ENCODE measurements at regions not wholly inside any gene's neighbourhood (a gene's known extent, or its start where the extent isn't known, plus 50 kb on each side); places are given as distances from the start of the nearest gene placed in this dataset.

DNA sequence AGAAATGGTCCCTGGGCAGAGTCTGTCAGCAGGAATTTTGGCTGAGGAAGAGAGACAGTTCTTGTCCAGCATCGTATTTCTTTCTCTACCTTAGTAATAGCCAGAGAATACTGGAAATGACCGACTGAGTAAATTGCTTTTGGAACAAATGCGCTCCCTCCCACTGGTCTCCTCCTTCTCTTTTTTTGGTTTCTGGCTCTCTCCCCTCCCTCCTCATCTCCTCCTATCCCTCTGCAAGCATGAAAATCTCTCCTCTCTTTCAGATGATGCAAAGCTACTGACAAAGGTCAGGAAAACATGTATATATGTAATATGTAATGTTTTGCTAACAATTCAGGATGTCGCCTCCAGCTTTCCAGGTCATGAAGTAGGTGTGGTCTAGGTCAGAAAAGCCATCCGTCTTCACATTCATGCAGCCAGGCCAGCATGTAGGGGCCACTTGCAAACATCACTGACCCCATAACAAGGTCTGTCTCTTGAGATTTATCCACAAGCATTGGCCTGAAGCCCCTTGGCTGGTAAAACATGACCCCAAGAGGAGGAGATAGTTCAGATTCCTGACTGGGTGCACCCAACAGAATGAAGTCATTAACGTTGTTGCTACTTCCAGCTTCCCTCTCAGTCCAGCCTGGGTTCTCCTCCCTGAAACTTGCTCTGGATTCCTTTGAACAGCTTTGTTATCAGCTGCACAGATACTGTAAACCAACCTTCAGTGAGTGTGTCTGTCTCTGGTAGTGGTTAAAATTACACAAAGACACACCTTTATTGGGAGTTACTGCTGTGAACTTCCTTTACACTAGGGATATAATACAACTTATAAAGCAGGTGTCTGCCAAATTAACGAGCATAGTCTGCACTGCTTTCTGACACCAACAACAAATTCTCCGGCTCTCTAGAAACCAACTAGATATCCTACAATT lies 864.4 kb upstream of the KLHL29 start:
- DNase-seq (ENCODE audit: extremely low spot score): no peak
- ChIA-PET CTCF (no interaction called here), POLR2A (no interaction called here)
- TF ChIP-seq ZNF384 (IDR thresholded peaks at IDR 0.05) (no peak), FOXA1 (IDR thresholded peaks at IDR 0.05) (no peak), ARNT (IDR thresholded peaks at IDR 0.05) (no peak), SP1 (IDR thresholded peaks at IDR 0.05) (no peak), TARDBP (IDR thresholded peaks at IDR 0.05) (no peak), FOXK2 (IDR thresholded peaks at IDR 0.05) (no peak), PKNOX1 (IDR thresholded peaks at IDR 0.05) (no peak)

- ChIA-PET CTCF (no interaction called here), POLR2A (no interaction called here)
- DNase-seq (ENCODE audit: extremely low spot score): no peak
- TF ChIP-seq HDGF (IDR thresholded peaks at IDR 0.05; ENCODE audit: borderline replicate concordance): no peak
- TF ChIP-seq FOXK2 (IDR thresholded peaks at IDR 0.05): no peak
- TF ChIP-seq FOXA1 (IDR thresholded peaks at IDR 0.05): no peak
- no peak for TF ChIP-seq TARDBP (IDR thresholded peaks at IDR 0.05)
- TF ChIP-seq BHLHE40 (IDR thresholded peaks at IDR 0.05; ENCODE audit: borderline replicate concordance): no peak
- TF ChIP-seq SUZ12 (IDR thresholded peaks at IDR 0.05): no peak
- no peak for TF ChIP-seq L3MBTL2 (conservative IDR thresholded peaks at IDR 0.05)
- TF ChIP-seq CTBP1 (IDR thresholded peaks at IDR 0.05; ENCODE audit: borderline replicate concordance): no peak
- TF ChIP-seq SP1 (IDR thresholded peaks at IDR 0.05): no peak
- TF ChIP-seq ELF4 (IDR thresholded peaks at IDR 0.05): no peak
- no peak for TF ChIP-seq NFRKB (IDR thresholded peaks at IDR 0.05)
- TF ChIP-seq PKNOX1 (IDR thresholded peaks at IDR 0.05): no peak
- TF ChIP-seq LEF1 (IDR thresholded peaks at IDR 0.05; ENCODE audit: borderline replicate concordance): no peak
- TF ChIP-seq ZNF384 (IDR thresholded peaks at IDR 0.05): no peak
- TF ChIP-seq FOXM1 (IDR thresholded peaks at IDR 0.05; ENCODE audit: borderline replicate concordance): no peak
- TF ChIP-seq ARNT (IDR thresholded peaks at IDR 0.05): no peak
Observed at GRCh38 chr2:22521620-22522019, 863.4 kb upstream of the KLHL29 start.

- TF ChIP-seq SP1 (IDR thresholded peaks at IDR 0.05): no peak
- TF ChIP-seq NFRKB (IDR thresholded peaks at IDR 0.05): no peak
- no peak for TF ChIP-seq ELF4 (IDR thresholded peaks at IDR 0.05)
- no peak for TF ChIP-seq LEF1 (IDR thresholded peaks at IDR 0.05; ENCODE audit: borderline replicate concordance)
- TF ChIP-seq FOXA1 (IDR thresholded peaks at IDR 0.05): no peak
- TF ChIP-seq TARDBP (IDR thresholded peaks at IDR 0.05): no peak
- no peak for TF ChIP-seq PKNOX1 (IDR thresholded peaks at IDR 0.05)
- no peak for TF ChIP-seq CTBP1 (IDR thresholded peaks at IDR 0.05; ENCODE audit: borderline replicate concordance)
- no peak for TF ChIP-seq ARNT (IDR thresholded peaks at IDR 0.05)
- no peak for TF ChIP-seq ZNF384 (IDR thresholded peaks at IDR 0.05)
- TF ChIP-seq L3MBTL2 (conservative IDR thresholded peaks at IDR 0.05): no peak
- no peak for TF ChIP-seq BHLHE40 (IDR thresholded peaks at IDR 0.05; ENCODE audit: borderline replicate concordance)
- TF ChIP-seq HDGF (IDR thresholded peaks at IDR 0.05; ENCODE audit: borderline replicate concordance): no peak
- TF ChIP-seq FOXK2 (IDR thresholded peaks at IDR 0.05): no peak
- no peak for TF ChIP-seq FOXM1 (IDR thresholded peaks at IDR 0.05; ENCODE audit: borderline replicate concordance)
- TF ChIP-seq SUZ12 (IDR thresholded peaks at IDR 0.05): no peak
- ChIA-PET CTCF (no interaction called here), POLR2A (no interaction called here)
- DNase-seq (ENCODE audit: extremely low spot score): no peak
Observed at GRCh38 chr2:22525681-22526080, 859.3 kb upstream of the KLHL29 start.

DNA sequence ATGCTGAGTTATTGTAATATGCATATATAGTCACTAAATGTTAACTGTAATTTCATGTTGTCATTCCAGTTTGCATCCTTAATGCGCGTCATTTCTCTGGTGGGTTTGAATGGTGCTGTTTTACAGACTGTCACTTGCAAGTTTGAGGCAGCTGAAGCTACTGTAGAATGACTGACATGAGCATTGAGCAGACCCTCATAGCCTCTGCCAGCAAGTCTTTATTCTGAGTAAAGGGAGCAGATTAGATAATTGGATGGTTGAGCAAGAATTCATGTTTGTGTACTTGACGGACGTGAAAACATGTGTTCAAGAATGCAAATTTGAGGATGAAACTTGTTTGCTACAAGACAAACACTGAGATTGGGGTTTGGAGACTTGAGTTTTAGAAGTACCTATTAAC lies 854.8 kb upstream of the KLHL29 start:
- CTCF ChIA-PET: no interaction called here

GRCh38 chr2:22536133-22536532 lies 848.8 kb upstream of the KLHL29 start:
- TF ChIP-seq HDGF (IDR thresholded peaks at IDR 0.05; ENCODE audit: borderline replicate concordance) (no peak), FOXM1 (IDR thresholded peaks at IDR 0.05; ENCODE audit: borderline replicate concordance) (no peak), CTBP1 (IDR thresholded peaks at IDR 0.05; ENCODE audit: borderline replicate concordance) (no peak), FOXK2 (IDR thresholded peaks at IDR 0.05) (no peak)
- ChIA-PET CTCF (no interaction called here), POLR2A (no interaction called here)
- no peak for DNase-seq (ENCODE audit: extremely low spot score)

More for the DNA sequence above, 854.8 kb upstream of the KLHL29 start:
- POLR2A ChIA-PET: no interaction called here
- DNase-seq (ENCODE audit: extremely low spot score): no peak
- TF ChIP-seq ELF4 (IDR thresholded peaks at IDR 0.05) (no peak), SUZ12 (IDR thresholded peaks at IDR 0.05) (no peak), ARNT (IDR thresholded peaks at IDR 0.05) (no peak), SP1 (IDR thresholded peaks at IDR 0.05) (no peak), FOXM1 (IDR thresholded peaks at IDR 0.05; ENCODE audit: borderline replicate concordance) (no peak), FOXA1 (IDR thresholded peaks at IDR 0.05) (no peak), LEF1 (IDR thresholded peaks at IDR 0.05; ENCODE audit: borderline replicate concordance) (no peak), NFRKB (IDR thresholded peaks at IDR 0.05) (no peak), L3MBTL2 (conservative IDR thresholded peaks at IDR 0.05) (no peak), HDGF (IDR thresholded peaks at IDR 0.05; ENCODE audit: borderline replicate concordance) (no peak)

DNA sequence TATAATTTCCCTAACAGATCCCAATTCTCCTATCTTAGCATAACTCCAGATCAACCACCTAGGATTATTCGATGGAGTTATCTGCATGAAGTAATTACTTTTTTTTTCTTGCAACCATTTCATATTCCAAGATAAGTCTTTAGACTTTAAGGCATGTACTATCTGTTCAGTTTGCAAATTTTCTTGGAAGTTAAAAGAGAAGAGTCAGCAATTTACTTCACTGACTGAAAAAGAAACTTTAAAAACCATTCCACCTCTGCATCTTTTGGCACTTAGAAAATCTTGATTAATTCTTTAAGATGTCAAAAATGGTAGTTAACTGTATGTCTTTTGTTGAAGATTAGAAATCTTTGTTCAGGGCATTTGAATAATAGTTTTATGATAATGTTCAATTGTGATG lies 830.5 kb upstream of the KLHL29 start:
- TF ChIP-seq SP1 (IDR thresholded peaks at IDR 0.05): no peak
- TF ChIP-seq FOXM1 (IDR thresholded peaks at IDR 0.05; ENCODE audit: borderline replicate concordance): no peak
- no peak for TF ChIP-seq ARNT (IDR thresholded peaks at IDR 0.05)
- no peak for TF ChIP-seq LEF1 (IDR thresholded peaks at IDR 0.05; ENCODE audit: borderline replicate concordance)
- TF ChIP-seq CTBP1 (IDR thresholded peaks at IDR 0.05; ENCODE audit: borderline replicate concordance): no peak
- no peak for TF ChIP-seq FOXA1 (IDR thresholded peaks at IDR 0.05)
- no peak for TF ChIP-seq L3MBTL2 (conservative IDR thresholded peaks at IDR 0.05)
- TF ChIP-seq ELF4 (IDR thresholded peaks at IDR 0.05): no peak
- TF ChIP-seq NFRKB (IDR thresholded peaks at IDR 0.05): no peak
- TF ChIP-seq BHLHE40 (IDR thresholded peaks at IDR 0.05; ENCODE audit: borderline replicate concordance): no peak
- no peak for TF ChIP-seq ZNF384 (IDR thresholded peaks at IDR 0.05)
- TF ChIP-seq PKNOX1 (IDR thresholded peaks at IDR 0.05): no peak
- TF ChIP-seq FOXK2 (IDR thresholded peaks at IDR 0.05): no peak
- TF ChIP-seq TARDBP (IDR thresholded peaks at IDR 0.05): no peak
- no peak for TF ChIP-seq HDGF (IDR thresholded peaks at IDR 0.05; ENCODE audit: borderline replicate concordance)
- DNase-seq (ENCODE audit: extremely low spot score): no peak
- POLR2A ChIA-PET: no interaction called here
- CTCF ChIA-PET: no interaction called here
